ENCODE measurements at regions not wholly inside any gene's neighbourhood (a gene's known extent, or its start where the extent isn't known, plus 50 kb on each side); places are given as distances from the start of the nearest gene placed in this dataset.
A peak's percentile ranks its signal among the peaks of the same experiment; 100 is the strongest.

DNA sequence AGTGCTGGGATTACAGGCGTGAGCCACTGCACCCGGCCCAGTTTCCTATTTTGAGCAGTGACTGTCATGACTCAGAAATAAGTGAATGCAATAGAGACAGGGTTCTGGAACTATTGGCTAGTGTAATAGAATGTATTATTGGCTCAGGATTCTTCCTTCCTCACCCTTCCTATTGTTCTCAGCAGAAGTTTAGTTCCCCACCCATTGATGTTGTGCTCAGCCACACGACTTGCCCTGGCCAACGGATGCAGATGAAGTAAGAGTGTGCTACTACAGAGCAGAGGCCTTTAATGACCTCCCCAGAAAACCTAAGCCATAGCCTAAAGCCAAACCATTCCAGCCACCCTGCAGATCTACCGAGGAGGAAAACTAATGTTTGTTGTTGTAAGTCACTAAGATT, 287.9 kb downstream of the AGTPBP1 start:
- TF ChIP-seq, protein P1, sequence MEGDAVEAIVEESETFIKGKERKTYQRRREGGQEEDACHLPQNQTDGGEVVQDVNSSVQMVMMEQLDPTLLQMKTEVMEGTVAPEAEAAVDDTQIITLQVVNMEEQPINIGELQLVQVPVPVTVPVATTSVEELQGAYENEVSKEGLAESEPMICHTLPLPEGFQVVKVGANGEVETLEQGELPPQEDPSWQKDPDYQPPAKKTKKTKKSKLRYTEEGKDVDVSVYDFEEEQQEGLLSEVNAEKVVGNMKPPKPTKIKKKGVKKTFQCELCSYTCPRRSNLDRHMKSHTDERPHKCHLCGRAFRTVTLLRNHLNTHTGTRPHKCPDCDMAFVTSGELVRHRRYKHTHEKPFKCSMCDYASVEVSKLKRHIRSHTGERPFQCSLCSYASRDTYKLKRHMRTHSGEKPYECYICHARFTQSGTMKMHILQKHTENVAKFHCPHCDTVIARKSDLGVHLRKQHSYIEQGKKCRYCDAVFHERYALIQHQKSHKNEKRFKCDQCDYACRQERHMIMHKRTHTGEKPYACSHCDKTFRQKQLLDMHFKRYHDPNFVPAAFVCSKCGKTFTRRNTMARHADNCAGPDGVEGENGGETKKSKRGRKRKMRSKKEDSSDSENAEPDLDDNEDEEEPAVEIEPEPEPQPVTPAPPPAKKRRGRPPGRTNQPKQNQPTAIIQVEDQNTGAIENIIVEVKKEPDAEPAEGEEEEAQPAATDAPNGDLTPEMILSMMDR (conservative IDR thresholded peaks at IDR 0.05): no peak
- no peak for TF ChIP-seq ZFX (IDR thresholded peaks at IDR 0.05)
- no peak overlapping the region for H3K27ac ChIP-seq

DNA sequence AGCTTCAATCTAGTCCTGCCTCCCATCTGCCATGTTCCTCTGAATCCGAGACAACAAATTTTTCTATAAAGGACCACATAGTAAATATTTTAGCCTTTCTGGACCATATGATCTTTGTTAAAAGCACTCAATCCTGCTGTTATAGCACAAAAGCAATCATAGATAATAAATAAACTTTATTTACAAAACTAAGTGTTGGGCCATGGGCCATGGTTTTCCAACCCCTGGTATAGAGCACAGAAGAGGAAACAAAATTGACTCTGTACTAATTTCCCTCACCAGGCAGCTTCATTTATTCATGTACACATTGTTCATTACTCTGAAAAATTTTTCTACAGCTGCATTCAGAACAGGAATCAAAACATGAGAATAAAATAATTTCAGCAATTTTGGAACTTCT, 288.9 kb downstream of the AGTPBP1 start:
- TF ChIP-seq, protein P1 (conservative IDR thresholded peaks at IDR 0.05): no peak
- no peak for TF ChIP-seq ZFX (IDR thresholded peaks at IDR 0.05)

GRCh38 chr9:85451680-85452079, 290.1 kb downstream of the AGTPBP1 start:
- no peak for TF ChIP-seq ZFX (IDR thresholded peaks at IDR 0.05)
- H3K27ac ChIP-seq: no peak overlapping the region

More for the DNA sequence above, 288.9 kb downstream of the AGTPBP1 start:
- H3K27ac ChIP-seq: no peak overlapping the region

DNA sequence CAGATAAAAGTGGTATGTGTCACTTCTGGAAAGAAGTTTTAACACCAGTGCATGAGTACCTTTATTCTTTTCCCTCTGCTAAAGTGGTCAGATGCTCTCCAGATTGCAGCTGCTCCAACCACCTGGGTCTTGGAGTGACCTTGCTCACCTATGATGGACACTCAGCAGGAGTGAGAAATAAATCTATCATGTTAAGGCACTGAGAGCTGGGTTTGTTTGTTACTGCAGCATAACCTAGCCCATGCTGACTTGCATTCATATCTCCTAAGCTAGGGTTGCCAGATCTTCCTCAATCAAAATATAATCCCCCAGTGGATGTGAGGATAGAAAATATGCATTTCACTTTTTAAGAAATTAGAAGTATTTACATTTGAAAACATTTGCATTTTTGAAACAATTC, 295.9 kb downstream of the AGTPBP1 start:
- H3K27ac ChIP-seq: no peak overlapping the region
- TF ChIP-seq, protein P1 (conservative IDR thresholded peaks at IDR 0.05): no peak
- TF ChIP-seq ZFX (IDR thresholded peaks at IDR 0.05): no peak

DNA sequence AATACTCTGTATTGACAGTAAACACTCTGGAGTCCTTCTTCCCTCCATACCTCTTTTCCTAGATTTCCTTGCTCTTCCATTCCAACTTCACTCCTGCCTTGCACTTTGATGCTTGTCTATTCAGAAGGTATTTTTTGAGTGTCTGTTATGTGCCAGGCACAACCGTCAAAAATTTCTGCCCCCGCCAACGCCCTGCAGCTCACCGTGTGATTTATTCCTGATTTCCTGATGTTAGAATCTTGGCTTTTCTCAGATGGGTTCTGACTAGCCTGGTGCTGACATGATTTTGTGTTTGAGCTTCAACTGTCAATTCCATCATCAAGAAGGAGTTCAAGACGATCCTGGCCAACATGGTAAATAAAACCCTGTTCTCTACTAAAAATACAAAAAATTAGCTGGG, 297.5 kb downstream of the AGTPBP1 start:
- H3K27ac ChIP-seq: no peak overlapping the region
- TF ChIP-seq, protein P1 (conservative IDR thresholded peaks at IDR 0.05): no peak
- TF ChIP-seq ZFX (IDR thresholded peaks at IDR 0.05): no peak

DNA sequence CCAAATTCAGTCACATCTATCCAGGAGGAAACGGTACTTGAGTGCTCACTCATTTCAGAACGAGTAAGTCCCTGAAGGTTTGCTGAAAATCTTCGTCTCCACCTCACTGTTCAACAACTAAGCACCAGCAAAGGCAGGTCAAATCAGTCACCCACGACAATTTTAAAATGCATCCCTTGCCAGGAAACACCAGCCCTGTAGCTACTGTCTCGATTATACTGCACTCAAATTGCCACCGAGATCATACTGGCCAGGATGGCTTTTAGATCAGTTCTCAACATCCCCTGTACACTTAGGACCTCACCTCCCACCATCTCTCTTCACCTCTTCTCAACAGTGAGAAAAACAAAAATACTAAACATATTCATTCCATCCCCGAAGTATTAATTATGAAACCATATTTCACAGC, 298.6 kb downstream of the AGTPBP1 start:
- TF ChIP-seq, protein P1 (conservative IDR thresholded peaks at IDR 0.05): no peak
- no peak for TF ChIP-seq ZFX (IDR thresholded peaks at IDR 0.05)
- H3K27ac ChIP-seq: no peak overlapping the region

DNA sequence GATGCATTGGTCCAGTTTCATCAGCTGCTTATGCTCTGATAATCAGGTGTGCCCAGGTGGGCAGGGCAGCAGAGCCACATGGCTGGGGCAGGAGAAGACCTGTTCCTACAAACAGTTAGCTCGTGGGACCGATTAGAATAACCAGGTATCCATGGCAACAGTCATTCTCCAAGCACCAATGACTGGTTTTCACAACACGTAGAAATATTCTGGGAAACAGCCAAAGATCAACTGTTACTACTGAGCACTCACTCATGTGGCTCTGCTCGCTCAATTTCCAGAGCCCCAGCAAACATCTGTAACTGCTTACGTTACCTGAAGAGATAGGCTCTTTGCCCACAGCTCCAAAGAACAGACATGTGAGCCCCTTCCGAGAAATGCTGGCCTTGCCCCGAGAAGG, 302.0 kb downstream of the AGTPBP1 start:
- no peak for TF ChIP-seq ZFX (IDR thresholded peaks at IDR 0.05)
- TF ChIP-seq, protein P1 (conservative IDR thresholded peaks at IDR 0.05): no peak
- H3K27ac ChIP-seq: no peak overlapping the region

GRCh38 chr9:85433956-85434355, 307.8 kb downstream of the AGTPBP1 start:
- H3K27ac ChIP-seq: peak overlapping the region; percentile 68

- peak overlapping the region; percentile 68 for H3K27ac ChIP-seq
These were observed 308.2 kb downstream of the AGTPBP1 start for GRCh38 chr9:85433551-85433950.
